KOPT-K1 (cell line): ENCODE measurements at regions not wholly inside any gene's neighbourhood (a gene's known extent, or its start where the extent isn't known, plus 50 kb on each side); places are given as distances from the start of the nearest gene placed in this dataset.
"Not testable (repeated sequence)": the region's sequence is repeated elsewhere in the genome, so short reads cannot be mapped to it uniquely, and the experiment has no call there.

Experiments
- H3K27ac ChIP-seq: fragments of 200-600 bp; sonication (generic); 2 replicates; pipeline ENCODE4 v1.5.1; 2016; ENCODE audit warnings: antibody characterized with exemption, mild to moderate bottlenecking, low read depth, low read length; ENCODE audit not compliant: poor library complexity, severe bottlenecking
- H3K36me3 ChIP-seq: fragments of 200-600 bp; sonication (generic); 2 replicates; pipeline ENCODE4 v1.5.1; 2017; ENCODE audit warnings: antibody characterized with exemption, mild to moderate bottlenecking, low read length, moderate library complexity; ENCODE audit not compliant: insufficient read depth
- H3K9me3 ChIP-seq: fragments of 200-600 bp; sonication (generic); 2 replicates; pipeline ENCODE4 v1.5.1; 2017; ENCODE audit warnings: antibody characterized with exemption, low read length, mild to moderate bottlenecking; ENCODE audit not compliant: insufficient read depth, poor library complexity, severe bottlenecking

GRCh38 chr15:44838929-44839328 lies 102.6 kb downstream of the TRIM69 start:
- not testable (repeated sequence) for H3K36me3 ChIP-seq, H3K9me3 ChIP-seq, H3K27ac ChIP-seq

GRCh38 chr15:44841762-44842161 lies 105.4 kb downstream of the TRIM69 start:
- not testable (repeated sequence) for H3K27ac ChIP-seq, H3K9me3 ChIP-seq, H3K36me3 ChIP-seq

GRCh38 chr15:44842883-44843282 lies 106.6 kb downstream of the TRIM69 start:
- H3K9me3 ChIP-seq, H3K27ac ChIP-seq, H3K36me3 ChIP-seq: not testable (repeated sequence)

GRCh38 chr15:44844936-44845335 lies 108.6 kb downstream of the TRIM69 start:
- not testable (repeated sequence) for H3K36me3 ChIP-seq, H3K9me3 ChIP-seq, H3K27ac ChIP-seq

- not testable (repeated sequence) for H3K9me3 ChIP-seq, H3K36me3 ChIP-seq, H3K27ac ChIP-seq
Measured at GRCh38 chr15:44846156-44846555, 109.8 kb downstream of the TRIM69 start.

- not testable (repeated sequence) for H3K36me3 ChIP-seq, H3K27ac ChIP-seq, H3K9me3 ChIP-seq
Measured at GRCh38 chr15:44847555-44847954, 108.9 kb upstream of the TERB2 start.

GRCh38 chr15:44848859-44849258 lies 107.6 kb upstream of the TERB2 start:
- H3K36me3 ChIP-seq, H3K27ac ChIP-seq, H3K9me3 ChIP-seq: not testable (repeated sequence)

GRCh38 chr15:44849701-44850403 lies 106.6 kb upstream of the TERB2 start:
- H3K27ac ChIP-seq, H3K9me3 ChIP-seq, H3K36me3 ChIP-seq: not testable (repeated sequence)

GRCh38 chr15:44853304-44853950 lies 103.1 kb upstream of the TERB2 start:
- H3K9me3 ChIP-seq, H3K36me3 ChIP-seq, H3K27ac ChIP-seq: not testable (repeated sequence)

- not testable (repeated sequence) for H3K27ac ChIP-seq, H3K9me3 ChIP-seq, H3K36me3 ChIP-seq
Measured at GRCh38 chr15:44854696-44855095, 101.8 kb upstream of the TERB2 start.

- H3K27ac ChIP-seq, H3K36me3 ChIP-seq, H3K9me3 ChIP-seq: not testable (repeated sequence)
Measured at GRCh38 chr15:44856284-44856683, 100.2 kb upstream of the TERB2 start.

- not testable (repeated sequence) for H3K36me3 ChIP-seq, H3K9me3 ChIP-seq, H3K27ac ChIP-seq
Measured at GRCh38 chr15:44857164-44857710, 99.2 kb upstream of the TERB2 start.

GRCh38 chr15:44859088-44859487 lies 97.4 kb upstream of the TERB2 start:
- not testable (repeated sequence) for H3K9me3 ChIP-seq, H3K27ac ChIP-seq, H3K36me3 ChIP-seq

GRCh38 chr15:44860168-44860567 lies 96.3 kb upstream of the TERB2 start:
- not testable (repeated sequence) for H3K27ac ChIP-seq, H3K9me3 ChIP-seq, H3K36me3 ChIP-seq

- Histone ChIP-seq H3K36me3 (no peaks in the 10 kb centered on the region), H3K9me3 (peaks cover 10% of the 10 kb centered on the region), H3K27ac (no peak overlapping the region)
Measured at GRCh38 chr15:44861439-44861910, 95.0 kb upstream of the TERB2 start.

GRCh38 chr15:44861917-44862316 lies 94.6 kb upstream of the TERB2 start:
- peaks cover 10% of the 10 kb centered on the region for H3K9me3 ChIP-seq

More at GRCh38 chr15:44861917-44862316, 94.6 kb upstream of the TERB2 start:
- Histone ChIP-seq H3K36me3 (no peaks in the 10 kb centered on the region), H3K27ac (no peak overlapping the region)
